HT1080 (cell line): ENCODE measurements at regions not wholly inside any gene's neighbourhood (a gene's known extent, or its start where the extent isn't known, plus 50 kb on each side); places are given as distances from the start of the nearest gene placed in this dataset.

Experiments
- DNase-seq: peaks from one replicate; pipeline ENCODE4 v3.0.0-alpha.2; 2015; ENCODE audit warnings: low read depth

GRCh38 chr18:22613788-22614187 lies 196.1 kb upstream of the CTAGE1 start:
- DNase-seq = no peak

GRCh38 chr18:22623513-22623912 lies 205.8 kb upstream of the CTAGE1 start:
- no peak for DNase-seq

DNA sequence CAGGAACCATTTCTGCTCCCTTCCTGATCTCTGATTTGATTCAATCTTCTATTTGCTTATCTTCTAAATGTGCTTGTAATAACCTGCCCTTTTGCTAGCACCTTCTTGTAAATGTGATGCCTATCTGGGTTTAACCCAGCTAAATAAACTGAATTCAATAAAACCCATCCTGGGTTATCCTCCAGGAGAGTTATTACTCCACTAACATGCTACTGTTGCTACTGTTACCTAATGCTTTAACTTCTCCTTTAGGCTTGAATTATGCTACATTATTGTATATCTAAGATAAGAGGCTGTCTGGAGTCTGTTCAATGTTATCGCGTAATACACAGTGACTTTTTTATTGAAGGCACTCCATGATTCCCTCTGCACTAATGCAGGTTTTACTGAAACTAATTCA lies 206.5 kb upstream of the CTAGE1 start:
- no peak for DNase-seq

- DNase-seq = no peak
Measured at GRCh38 chr18:22625406-22625805, 207.7 kb upstream of the CTAGE1 start.

DNA sequence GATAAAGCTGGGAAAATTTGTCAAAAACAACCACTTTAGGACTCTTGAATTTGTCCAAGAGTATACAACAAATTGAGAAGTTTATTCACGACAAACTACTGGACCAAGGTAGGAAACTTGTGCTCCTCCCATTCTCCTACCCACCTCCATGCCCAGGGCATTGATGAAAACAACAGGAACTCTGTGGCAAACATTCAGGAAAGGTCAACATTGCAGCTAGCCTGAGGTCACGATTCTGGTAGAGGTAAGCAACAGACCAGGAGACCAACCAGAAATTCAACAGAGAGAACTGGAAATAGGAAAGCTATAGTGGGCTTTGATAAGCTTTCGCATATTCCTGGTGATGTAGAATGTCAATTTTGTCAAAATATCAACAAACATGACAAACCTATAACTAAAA lies 209.1 kb upstream of the CTAGE1 start:
- DNase-seq = no peak

- no peak for DNase-seq
Measured at GRCh38 chr18:22627506-22627905, 209.8 kb upstream of the CTAGE1 start.

DNA sequence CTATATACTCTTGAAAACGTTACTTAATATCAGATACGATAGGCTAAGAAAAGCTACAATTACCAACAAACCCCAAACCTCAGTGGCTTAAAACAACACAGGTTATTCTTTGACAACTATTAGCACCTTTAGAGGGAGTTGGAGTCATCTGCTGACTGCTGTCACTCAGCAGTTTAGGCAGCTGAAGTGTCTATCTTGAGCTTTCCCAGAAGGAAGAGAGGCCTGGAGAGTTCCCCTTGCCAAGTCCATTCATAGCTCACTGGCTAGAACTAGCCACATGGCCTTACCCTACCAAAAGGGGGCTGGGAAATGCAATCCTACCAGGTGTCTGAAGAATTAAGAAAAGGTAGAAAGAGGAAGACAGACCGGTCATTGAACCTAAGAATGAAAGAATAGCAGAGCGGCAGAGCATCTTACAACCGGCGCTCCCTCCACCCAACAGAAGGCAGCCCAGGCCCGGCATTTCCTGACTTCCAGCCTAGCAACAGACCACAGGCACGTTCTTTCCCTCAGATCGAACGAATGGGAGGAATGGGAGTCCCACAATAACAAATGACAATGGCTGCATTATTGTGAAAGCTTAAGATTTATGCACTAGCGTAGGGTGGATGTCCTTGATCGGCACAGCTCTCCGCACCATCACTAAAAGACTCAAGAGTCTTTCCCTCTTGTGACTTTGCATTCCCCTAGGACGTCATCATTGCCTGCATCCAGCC lies 211.2 kb upstream of the CTAGE1 start:
- DNase-seq = no peak

DNA sequence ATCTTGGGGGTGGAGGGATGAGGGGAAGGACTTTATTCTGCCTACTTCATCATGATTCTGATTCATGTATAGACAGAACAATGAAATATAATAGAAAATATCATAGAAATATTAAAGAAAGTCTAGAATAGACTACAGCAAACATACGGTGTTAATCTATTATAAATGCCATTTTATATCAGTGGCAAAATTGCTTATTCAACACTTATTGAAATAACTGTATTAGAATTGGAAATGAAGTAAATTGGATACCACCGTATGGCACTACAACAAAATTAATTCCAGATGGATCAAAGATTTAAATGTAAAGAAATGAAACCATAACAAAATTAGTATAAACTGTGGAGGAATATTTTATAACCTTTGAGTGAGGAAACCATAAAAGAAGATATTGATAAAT lies 213.3 kb upstream of the CTAGE1 start:
- no peak for DNase-seq

DNA sequence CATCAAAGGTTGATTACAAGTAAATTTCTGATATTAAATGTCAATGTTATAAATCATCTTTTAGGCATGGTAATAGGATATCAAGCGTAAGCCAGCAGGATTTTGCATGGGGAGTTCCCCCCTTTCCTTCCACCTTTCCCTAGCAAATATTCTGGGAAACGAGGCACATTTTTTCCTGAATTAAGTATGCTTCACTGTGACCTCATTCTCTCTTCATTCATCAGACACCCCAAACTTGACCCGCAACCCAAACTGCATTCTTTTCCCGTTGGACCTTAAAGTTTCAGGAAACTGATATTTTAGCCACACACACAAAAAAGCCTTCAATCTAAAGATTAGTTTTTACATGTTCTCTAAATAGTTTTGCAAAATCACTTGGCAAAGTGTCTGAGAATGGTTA lies 214.5 kb upstream of the CTAGE1 start:
- no peak for DNase-seq

DNA sequence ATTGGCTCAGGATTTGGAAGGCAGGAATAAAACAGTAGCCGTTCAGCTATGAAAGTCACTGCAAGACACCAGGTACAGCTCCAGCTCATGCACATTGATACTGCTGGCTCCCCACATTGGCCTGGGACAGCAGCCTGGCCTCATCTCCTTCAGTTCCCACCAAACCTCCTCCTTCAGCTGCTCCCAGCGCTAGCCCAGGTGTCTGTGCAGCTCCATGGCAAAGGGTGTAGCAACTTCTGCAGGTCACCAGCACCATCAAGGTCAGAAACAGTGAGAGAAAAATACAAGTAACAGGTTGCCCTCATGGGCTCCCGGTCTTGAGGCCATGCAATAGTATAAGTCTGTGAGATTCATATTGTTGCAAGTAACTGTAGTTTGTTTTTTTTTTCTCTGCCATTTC lies 216.7 kb upstream of the CTAGE1 start:
- DNase-seq = no peak

- peak; percentile 48 for DNase-seq
Measured at GRCh38 chr18:22637787-22638186, 220.1 kb upstream of the CTAGE1 start.

DNA sequence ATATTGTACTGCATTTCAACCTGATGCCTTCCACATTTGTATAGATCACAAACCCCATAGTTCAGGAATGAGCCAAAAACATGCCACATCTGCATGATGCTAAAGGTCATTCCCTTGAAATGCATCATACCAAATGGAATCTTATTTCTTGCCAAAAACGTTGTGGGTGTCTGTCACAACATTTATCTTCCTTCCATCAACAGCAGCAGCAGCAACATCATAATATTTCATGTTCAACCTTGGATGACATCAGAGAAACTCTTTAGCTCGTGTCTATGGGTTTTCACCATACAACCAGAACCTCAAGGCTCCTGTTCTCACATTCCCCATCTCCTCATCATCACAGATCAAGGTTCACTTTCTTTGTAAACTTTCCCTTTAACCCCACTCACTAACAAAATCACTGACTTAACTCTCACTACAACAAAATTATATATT lies 221.3 kb upstream of the CTAGE1 start:
- peak; percentile 51 for DNase-seq

- no peak for DNase-seq
Measured at GRCh38 chr18:22639561-22639960, 221.8 kb upstream of the CTAGE1 start.

DNA sequence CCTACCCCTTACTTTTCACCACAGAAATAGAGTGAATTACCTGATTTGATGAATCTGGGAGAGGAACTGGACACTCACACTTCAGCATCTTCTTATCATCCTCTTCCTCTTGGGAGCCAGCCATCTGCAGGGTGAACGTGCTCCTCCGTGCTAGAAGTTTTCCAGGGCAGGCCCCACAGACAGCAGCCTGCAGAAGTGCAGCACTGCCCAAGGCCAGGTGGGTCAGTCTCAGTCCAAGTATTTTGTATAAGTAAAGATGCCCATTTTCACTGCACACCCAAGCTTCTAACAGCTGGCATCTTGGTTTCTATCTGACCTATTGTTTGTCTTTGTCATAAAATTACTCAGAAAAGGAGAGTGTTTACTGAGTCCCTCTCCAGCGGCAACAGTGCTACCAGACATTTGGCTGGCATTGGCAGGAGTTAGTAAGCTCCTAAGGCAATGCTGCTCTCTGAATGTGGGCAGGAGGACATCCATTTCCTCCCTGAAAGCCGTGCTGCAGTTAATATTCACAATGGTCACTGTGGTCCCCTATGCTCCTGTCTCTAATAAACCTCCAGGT lies 222.6 kb upstream of the CTAGE1 start:
- DNase-seq = no peak

DNA sequence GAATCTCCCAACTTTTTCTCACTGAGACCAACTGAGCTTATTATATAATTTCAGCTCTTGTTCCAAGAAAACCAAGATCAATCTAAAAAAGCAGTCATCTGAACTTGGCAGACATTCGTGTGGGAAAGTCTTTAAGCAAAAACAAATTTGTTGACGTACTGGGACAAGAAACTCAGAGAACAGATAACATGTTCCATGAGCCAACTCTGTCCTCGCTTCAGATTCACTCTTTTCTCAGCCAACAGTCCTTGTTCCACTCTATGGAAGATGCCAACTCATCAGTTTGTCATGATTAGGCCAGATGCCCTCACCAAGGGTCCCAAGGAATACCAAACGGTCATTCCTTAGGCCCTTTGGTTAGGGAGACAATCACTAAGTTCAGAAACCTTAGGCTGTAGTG lies 224.2 kb upstream of the CTAGE1 start:
- DNase-seq = no peak

DNA sequence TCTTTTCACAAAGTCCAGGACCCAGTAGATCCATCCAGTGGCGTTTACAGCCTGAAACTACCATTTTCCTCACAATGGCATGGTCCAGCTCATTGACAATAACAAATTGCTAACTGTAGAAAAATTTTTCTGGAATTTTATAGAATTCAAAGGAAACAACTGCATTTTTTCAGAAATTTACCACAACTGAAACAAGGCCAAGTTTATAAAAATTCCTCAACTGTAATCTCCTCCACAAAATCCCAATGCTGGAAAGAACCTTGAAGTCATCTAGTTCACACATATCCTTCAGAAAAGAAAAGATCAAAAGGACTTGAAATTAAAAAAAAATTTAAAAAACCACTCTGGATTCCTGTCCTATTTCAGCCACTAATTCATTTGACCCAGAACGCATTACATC lies 226.0 kb upstream of the CTAGE1 start:
- no peak for DNase-seq

DNA sequence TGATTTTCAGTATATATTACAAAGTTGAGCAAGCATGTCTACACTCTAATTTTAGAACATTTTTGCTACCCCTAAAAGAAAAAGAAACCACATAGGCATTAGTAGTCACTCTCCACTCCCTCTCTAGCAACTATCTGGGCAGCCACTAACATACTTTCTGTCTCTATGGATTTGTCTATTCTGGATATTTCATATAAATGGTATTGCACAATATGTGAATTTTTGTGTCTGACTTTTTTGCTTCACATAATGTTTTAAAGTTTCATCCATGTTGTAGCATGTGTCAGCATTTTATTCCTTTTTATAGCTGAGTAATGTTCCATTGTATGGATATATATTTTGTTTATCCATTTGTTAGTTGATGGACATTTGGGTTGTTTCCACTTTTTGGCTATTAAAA lies 232.5 kb upstream of the CTAGE1 start:
- DNase-seq = no peak

GRCh38 chr18:22657619-22658018 lies 239.9 kb upstream of the CTAGE1 start:
- no peak for DNase-seq

DNA sequence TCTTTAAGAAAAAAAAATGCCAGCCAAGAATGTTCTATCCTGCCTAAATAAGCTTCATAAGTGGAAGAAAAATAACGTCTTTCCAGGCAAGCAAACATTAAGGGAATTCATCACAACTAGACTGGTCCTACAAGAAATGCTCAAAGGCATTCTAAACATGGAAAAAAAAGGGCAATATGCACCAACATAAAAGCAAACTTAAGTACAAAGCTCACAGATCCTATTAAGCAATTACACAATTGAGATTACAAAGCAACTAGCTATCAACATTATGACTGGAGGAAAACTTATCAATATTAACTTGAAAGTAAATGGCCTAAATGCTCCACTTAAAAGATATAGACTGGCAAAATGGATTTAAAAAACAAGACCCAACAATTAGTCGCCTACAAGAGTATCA lies 240.6 kb upstream of the CTAGE1 start:
- no peak for DNase-seq

DNA sequence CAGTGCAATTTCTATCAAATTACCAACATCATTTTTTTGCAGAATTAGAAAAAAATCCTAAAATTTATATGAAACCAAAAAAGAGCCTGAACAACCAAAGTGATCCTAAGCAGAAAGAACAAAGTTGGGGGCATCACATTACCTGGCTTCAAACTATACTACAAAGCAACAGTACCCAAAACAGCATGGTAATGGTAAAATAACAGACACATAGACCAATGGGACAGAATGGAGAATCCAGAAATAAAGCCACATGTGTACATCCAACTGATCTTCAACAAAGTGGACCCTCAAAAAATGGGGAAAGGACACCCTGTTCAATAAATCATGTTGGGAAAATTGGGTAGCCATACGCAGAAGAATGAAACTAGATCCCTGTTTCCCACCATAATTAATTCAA lies 245.7 kb upstream of the CTAGE1 start:
- no peak for DNase-seq

DNA sequence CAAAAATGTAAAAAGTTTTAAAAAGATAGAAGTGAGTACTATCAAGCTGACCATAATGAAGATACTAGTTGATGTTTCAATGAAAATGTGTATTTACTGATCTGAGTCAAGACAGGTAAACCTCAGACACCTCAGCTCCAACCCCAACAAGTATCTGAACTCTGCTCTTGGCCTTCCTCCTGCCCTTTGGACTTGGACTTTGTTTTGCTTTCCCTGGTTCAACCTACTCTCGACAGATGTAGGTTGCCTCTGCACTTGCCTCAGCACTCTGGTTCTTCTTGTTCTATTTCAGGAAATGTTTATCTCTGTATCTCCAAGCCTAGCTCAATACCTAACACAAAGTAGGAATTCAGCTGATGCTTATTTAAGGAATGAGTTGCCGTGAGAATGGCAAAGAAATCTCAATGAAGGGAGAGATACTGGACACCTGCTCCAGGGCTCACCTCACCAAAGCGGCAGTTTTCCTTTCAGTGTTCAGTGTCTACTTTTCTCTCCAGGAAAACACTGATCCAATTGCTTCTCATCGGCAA lies 248.8 kb upstream of the CTAGE1 start:
- no peak for DNase-seq

GRCh38 chr18:22667156-22667555 lies 249.4 kb upstream of the CTAGE1 start:
- no peak for DNase-seq
